ENCODE measurements at regions not wholly inside any gene's neighbourhood (a gene's known extent, or its start where the extent isn't known, plus 50 kb on each side); places are given as distances from the start of the nearest gene placed in this dataset.

DNA sequence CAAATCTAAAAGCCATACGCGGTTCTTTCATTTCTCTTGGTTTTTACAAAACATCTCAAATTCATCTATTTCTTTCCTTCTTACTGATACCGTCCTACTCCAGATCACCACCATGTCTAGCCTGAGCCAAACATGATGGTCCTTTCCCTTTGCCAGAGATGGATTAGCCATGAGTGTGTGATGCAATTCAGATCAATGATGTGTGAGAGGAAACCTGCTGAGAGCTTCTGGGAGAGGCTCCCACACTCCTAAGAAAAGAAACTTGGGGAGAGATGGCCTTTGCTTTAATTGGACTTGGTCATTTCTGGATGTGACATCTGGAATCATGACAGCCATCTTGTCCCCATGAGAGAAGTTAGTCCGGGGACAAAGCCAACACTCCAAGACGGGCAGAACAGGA is 367.2 kb downstream of the FGFR2 start:
- H3K79me2 ChIP-seq (ENCODE audit: insufficient read depth) = no peaks in the 10 kb centered on the region
- no peaks in the 10 kb centered on the region for H4K20me1 ChIP-seq (ENCODE audit: insufficient read depth)
- no peaks in the 10 kb centered on the region for H3F3A ChIP-seq (replicated peaks; ENCODE audit: insufficient read depth)
- H3K9ac ChIP-seq = no peak overlapping the region
- H3K4me2 ChIP-seq = no peak overlapping the region
- CTCF ChIA-PET = no interaction called here
- POLR2A ChIA-PET = no interaction called here
- H3K27ac ChIP-seq (ENCODE audit: low read depth in 2 of 2, low read length in 1 of 2) = no peak overlapping the region
- H3K9me3 ChIP-seq = no peaks in the 10 kb centered on the region
- DNase-seq = no peak
- no peaks in the 10 kb centered on the region for H3K27me3 ChIP-seq (ENCODE audit: insufficient read depth)
- H3K36me3 ChIP-seq (replicated peaks in 1 of 2; ENCODE audit: control insufficient read depth in 1 of 2, insufficient read depth in 2 of 2, low read length in 1 of 2) = no peaks in the 10 kb centered on the region
- TF ChIP-seq JUND (IDR thresholded peaks at IDR 0.05) (no peak), ELF1 (IDR thresholded peaks at IDR 0.05) (no peak), SMC3 (IDR thresholded peaks at IDR 0.05; ENCODE audit: low read depth, low read length) (no peak), EP300 (IDR thresholded peaks at IDR 0.05; ENCODE audit: borderline replicate concordance in 1 of 2, low read depth in 1 of 2, low read length in 1 of 2) (no peak), FOXM1 (IDR thresholded peaks at IDR 0.05; ENCODE audit: low read depth) (no peak), TAF1 (IDR thresholded peaks at IDR 0.05; ENCODE audit: borderline replicate concordance, low read depth, low read length) (no peak), FOSL2 (IDR thresholded peaks at IDR 0.05; ENCODE audit: borderline replicate concordance, low read depth) (no peak), RAD21 (IDR thresholded peaks at IDR 0.05; ENCODE audit: low read length) (no peak), MEF2A (IDR thresholded peaks at IDR 0.05; ENCODE audit: borderline replicate concordance, low read depth) (no peak), EZH2phosphoT487 (IDR thresholded peaks at IDR 0.05; ENCODE audit: borderline replicate concordance, low read depth) (no peak), GATA2 (CRISPR knock-in tag; IDR thresholded peaks at IDR 0.05) (no peak), YY1 (IDR thresholded peaks at IDR 0.05; ENCODE audit: low read depth) (no peak), GABPA (IDR thresholded peaks at IDR 0.05; ENCODE audit: low read depth) (no peak), SIN3A (IDR thresholded peaks at IDR 0.05; ENCODE audit: borderline replicate concordance, low read depth, low read length) (no peak), CHD2 (IDR thresholded peaks at IDR 0.05; ENCODE audit: low read length, partially characterized antibody) (no peak)
- TF ChIP-seq, protein P1, sequence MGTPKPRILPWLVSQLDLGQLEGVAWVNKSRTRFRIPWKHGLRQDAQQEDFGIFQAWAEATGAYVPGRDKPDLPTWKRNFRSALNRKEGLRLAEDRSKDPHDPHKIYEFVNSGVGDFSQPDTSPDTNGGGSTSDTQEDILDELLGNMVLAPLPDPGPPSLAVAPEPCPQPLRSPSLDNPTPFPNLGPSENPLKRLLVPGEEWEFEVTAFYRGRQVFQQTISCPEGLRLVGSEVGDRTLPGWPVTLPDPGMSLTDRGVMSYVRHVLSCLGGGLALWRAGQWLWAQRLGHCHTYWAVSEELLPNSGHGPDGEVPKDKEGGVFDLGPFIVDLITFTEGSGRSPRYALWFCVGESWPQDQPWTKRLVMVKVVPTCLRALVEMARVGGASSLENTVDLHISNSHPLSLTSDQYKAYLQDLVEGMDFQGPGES (IDR thresholded peaks at IDR 0.05; ENCODE audit: low read depth, low read length) = no peak
- TF ChIP-seq, protein P2, sequence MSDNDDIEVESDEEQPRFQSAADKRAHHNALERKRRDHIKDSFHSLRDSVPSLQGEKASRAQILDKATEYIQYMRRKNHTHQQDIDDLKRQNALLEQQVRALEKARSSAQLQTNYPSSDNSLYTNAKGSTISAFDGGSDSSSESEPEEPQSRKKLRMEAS (IDR thresholded peaks at IDR 0.05; ENCODE audit: low read depth) = no peak
- TF ChIP-seq, protein P3, sequence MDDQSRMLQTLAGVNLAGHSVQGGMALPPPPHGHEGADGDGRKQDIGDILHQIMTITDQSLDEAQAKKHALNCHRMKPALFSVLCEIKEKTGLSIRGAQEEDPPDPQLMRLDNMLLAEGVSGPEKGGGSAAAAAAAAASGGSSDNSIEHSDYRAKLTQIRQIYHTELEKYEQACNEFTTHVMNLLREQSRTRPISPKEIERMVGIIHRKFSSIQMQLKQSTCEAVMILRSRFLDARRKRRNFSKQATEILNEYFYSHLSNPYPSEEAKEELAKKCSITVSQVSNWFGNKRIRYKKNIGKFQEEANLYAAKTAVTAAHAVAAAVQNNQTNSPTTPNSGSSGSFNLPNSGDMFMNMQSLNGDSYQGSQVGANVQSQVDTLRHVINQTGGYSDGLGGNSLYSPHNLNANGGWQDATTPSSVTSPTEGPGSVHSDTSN (IDR thresholded peaks at IDR 0.05) = no peak
- TF ChIP-seq, protein P4, sequence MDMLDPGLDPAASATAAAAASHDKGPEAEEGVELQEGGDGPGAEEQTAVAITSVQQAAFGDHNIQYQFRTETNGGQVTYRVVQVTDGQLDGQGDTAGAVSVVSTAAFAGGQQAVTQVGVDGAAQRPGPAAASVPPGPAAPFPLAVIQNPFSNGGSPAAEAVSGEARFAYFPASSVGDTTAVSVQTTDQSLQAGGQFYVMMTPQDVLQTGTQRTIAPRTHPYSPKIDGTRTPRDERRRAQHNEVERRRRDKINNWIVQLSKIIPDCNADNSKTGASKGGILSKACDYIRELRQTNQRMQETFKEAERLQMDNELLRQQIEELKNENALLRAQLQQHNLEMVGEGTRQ (IDR thresholded peaks at IDR 0.05; ENCODE audit: borderline replicate concordance, low read depth, low read length) = no peak
- H3K4me1 ChIP-seq (ENCODE audit: control insufficient read depth in 1 of 2, insufficient read depth in 2 of 2, low read depth in 1 of 2, low read length in 1 of 2) = no peaks in the 10 kb centered on the region
- 55% methylated on average over 5 of the region's 5 CpGs for WGBS (ENCODE audit: low lambda C conversion rate)
- H2AFZ ChIP-seq (ENCODE audit: low read depth) = no peak overlapping the region
- no peak overlapping the region for H3K4me3 ChIP-seq (ENCODE audit: low read depth in 2 of 2, low read length in 1 of 2)
- no peaks in the 10 kb centered on the region for H3K9me2 ChIP-seq

All from SK-N-SH (cell line).